ENCODE measurements at regions not wholly inside any gene's neighbourhood (a gene's known extent, or its start where the extent isn't known, plus 50 kb on each side); places are given as distances from the start of the nearest gene placed in this dataset.

DNA sequence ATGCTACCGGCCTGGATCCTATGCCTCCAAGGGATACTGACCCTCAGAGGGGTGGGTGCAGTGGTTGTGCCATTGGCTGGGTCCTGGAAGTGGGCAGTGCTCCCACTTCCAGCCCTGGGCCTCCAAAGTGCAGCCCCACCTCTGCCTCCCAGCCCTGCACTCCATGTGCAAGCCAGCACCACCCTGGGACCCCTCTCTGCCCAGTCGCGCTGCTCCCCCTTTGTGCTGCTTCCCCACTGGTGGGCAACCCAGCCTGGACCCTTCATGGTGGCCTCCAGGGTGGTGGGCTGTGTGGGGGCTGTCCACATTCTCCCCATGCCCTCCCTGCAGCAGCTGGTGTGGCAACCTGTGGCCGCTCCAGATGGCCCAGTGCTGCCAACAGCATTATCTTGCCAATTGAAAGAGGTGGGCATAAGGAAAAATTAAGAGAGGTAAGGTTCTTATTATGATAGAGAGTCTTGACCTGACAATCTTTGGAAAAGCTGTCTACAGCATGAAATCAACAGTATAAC is 309.7 kb downstream of the GUCY2F start:
- no peaks in the 10 kb centered on the region for H3K4me1 ChIP-seq (ENCODE audit: insufficient read depth)
- H3K79me2 ChIP-seq (replicated peaks; ENCODE audit: insufficient read depth): no peaks in the 10 kb centered on the region
- Mint-ChIP-seq H3K27me3 (ENCODE audit: insufficient read depth, low read depth, poor library complexity) (no peaks in the 10 kb centered on the region), H3K4me1 (no peaks in the 10 kb centered on the region), H3K27ac (no peak overlapping the region), H3K9me3 (peaks cover 6% of the 10 kb centered on the region), H3K4me3 (no peak overlapping the region), H3K36me3 (ENCODE audit: low read depth) (peaks cover 3% of the 10 kb centered on the region; the same call in 2 of the 3 replicates)
- no peaks in the 10 kb centered on the region for H3F3A ChIP-seq (replicated peaks; ENCODE audit: low read depth)
- H4K20me1 ChIP-seq (replicated peaks; ENCODE audit: insufficient read depth): no peaks in the 10 kb centered on the region
- H3K27ac ChIP-seq (ENCODE audit: low read depth): no peak overlapping the region
- no peak overlapping the region for H3K4me2 ChIP-seq
- H3K27me3 ChIP-seq (ENCODE audit: insufficient read depth): no peaks in the 10 kb centered on the region
- no peaks in the 10 kb centered on the region for H3K9me2 ChIP-seq (ENCODE audit: insufficient read depth)
- H3K36me3 ChIP-seq (ENCODE audit: insufficient read depth): no peaks in the 10 kb centered on the region
- no peak overlapping the region for H2AFZ ChIP-seq
- H3K4me3 ChIP-seq: no peak overlapping the region
- no peak for TF ChIP-seq NANOG (IDR thresholded peaks at IDR 0.05; ENCODE audit: borderline replicate concordance)
- TF ChIP-seq, protein P1, sequence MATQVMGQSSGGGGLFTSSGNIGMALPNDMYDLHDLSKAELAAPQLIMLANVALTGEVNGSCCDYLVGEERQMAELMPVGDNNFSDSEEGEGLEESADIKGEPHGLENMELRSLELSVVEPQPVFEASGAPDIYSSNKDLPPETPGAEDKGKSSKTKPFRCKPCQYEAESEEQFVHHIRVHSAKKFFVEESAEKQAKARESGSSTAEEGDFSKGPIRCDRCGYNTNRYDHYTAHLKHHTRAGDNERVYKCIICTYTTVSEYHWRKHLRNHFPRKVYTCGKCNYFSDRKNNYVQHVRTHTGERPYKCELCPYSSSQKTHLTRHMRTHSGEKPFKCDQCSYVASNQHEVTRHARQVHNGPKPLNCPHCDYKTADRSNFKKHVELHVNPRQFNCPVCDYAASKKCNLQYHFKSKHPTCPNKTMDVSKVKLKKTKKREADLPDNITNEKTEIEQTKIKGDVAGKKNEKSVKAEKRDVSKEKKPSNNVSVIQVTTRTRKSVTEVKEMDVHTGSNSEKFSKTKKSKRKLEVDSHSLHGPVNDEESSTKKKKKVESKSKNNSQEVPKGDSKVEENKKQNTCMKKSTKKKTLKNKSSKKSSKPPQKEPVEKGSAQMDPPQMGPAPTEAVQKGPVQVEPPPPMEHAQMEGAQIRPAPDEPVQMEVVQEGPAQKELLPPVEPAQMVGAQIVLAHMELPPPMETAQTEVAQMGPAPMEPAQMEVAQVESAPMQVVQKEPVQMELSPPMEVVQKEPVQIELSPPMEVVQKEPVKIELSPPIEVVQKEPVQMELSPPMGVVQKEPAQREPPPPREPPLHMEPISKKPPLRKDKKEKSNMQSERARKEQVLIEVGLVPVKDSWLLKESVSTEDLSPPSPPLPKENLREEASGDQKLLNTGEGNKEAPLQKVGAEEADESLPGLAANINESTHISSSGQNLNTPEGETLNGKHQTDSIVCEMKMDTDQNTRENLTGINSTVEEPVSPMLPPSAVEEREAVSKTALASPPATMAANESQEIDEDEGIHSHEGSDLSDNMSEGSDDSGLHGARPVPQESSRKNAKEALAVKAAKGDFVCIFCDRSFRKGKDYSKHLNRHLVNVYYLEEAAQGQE (IDR thresholded peaks at IDR 0.05; ENCODE audit: unreplicated experiment): no peak
- TF ChIP-seq, protein P2, sequence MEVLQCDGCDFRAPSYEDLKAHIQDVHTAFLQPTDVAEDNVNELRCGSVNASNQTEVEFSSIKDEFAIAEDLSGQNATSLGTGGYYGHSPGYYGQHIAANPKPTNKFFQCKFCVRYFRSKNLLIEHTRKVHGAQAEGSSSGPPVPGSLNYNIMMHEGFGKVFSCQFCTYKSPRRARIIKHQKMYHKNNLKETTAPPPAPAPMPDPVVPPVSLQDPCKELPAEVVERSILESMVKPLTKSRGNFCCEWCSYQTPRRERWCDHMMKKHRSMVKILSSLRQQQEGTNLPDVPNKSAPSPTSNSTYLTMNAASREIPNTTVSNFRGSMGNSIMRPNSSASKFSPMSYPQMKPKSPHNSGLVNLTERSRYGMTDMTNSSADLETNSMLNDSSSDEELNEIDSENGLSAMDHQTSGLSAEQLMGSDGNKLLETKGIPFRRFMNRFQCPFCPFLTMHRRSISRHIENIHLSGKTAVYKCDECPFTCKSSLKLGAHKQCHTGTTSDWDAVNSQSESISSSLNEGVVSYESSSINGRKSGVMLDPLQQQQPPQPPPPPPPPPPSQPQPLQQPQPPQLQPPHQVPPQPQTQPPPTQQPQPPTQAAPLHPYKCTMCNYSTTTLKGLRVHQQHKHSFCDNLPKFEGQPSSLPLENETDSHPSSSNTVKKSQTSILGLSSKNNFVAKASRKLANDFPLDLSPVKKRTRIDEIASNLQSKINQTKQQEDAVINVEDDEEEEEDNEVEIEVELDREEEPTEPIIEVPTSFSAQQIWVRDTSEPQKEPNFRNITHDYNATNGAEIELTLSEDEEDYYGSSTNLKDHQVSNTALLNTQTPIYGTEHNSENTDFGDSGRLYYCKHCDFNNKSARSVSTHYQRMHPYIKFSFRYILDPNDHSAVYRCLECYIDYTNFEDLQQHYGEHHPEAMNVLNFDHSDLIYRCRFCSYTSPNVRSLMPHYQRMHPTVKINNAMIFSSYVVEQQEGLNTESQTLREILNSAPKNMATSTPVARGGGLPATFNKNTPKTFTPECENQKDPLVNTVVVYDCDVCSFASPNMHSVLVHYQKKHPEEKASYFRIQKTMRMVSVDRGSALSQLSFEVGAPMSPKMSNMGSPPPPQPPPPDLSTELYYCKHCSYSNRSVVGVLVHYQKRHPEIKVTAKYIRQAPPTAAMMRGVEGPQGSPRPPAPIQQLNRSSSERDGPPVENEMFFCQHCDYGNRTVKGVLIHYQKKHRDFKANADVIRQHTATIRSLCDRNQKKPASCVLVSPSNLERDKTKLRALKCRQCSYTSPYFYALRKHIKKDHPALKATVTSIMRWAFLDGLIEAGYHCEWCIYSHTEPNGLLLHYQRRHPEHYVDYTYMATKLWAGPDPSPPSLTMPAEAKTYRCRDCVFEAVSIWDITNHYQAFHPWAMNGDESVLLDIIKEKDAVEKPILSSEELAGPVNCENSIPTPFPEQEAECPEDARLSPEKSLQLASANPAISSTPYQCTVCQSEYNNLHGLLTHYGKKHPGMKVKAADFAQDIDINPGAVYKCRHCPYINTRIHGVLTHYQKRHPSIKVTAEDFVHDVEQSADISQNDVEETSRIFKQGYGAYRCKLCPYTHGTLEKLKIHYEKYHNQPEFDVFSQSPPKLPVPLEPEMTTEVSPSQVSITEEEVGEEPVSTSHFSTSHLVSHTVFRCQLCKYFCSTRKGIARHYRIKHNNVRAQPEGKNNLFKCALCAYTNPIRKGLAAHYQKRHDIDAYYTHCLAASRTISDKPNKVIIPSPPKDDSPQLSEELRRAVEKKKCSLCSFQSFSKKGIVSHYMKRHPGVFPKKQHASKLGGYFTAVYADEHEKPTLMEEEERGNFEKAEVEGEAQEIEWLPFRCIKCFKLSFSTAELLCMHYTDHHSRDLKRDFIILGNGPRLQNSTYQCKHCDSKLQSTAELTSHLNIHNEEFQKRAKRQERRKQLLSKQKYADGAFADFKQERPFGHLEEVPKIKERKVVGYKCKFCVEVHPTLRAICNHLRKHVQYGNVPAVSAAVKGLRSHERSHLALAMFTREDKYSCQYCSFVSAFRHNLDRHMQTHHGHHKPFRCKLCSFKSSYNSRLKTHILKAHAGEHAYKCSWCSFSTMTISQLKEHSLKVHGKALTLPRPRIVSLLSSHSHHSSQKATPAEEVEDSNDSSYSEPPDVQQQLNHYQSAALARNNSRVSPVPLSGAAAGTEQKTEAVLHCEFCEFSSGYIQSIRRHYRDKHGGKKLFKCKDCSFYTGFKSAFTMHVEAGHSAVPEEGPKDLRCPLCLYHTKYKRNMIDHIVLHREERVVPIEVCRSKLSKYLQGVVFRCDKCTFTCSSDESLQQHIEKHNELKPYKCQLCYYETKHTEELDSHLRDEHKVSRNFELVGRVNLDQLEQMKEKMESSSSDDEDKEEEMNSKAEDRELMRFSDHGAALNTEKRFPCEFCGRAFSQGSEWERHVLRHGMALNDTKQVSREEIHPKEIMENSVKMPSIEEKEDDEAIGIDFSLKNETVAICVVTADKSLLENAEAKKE (CRISPR knock-in tag; IDR thresholded peaks at IDR 0.05): no peak
- no peak for TF ChIP-seq ZNF331 (CRISPR knock-in tag; IDR thresholded peaks at IDR 0.05; ENCODE audit: low read depth)
- no peak for TF ChIP-seq EZH2phosphoT487 (IDR thresholded peaks at IDR 0.05; ENCODE audit: unreplicated experiment)
- TF ChIP-seq CTCF (conservative IDR thresholded peaks at IDR 0.05; ENCODE audit: low read depth in 2 of 2): no peak
- ATAC-seq (no peak), DNase-seq (ENCODE audit: low spot score) (no peak)
